GM12878 (cell line): ENCODE measurements at regions not wholly inside any gene's neighbourhood (a gene's known extent, or its start where the extent isn't known, plus 50 kb on each side); places are given as distances from the start of the nearest gene placed in this dataset.

Experiments used
- ATAC-seq: fragments of 200-7000 bp; cut with Tn5 transposase; 3 replicates; pipeline ENCODE4 v1.9.1; 2020; ENCODE audit warnings: mild to moderate bottlenecking, moderate library complexity
- BruUV-seq: library from RNA; stranded (reverse); fragments of 400-500 nt; replicated peaks from 2 replicates; lab custom pipeline; 2021; lab: Mats Ljungman, UMichigan
- CTCF ChIA-PET: fragments of 300-600 bp; sonication (Branson Sonifier 250); formaldehyde crosslinking; extraction: SDS; loops from one replicate; lab custom pipeline; 2021; ENCODE audit warnings: inconsistent platforms; lab: Yijun Ruan, JAX
- POLR2A ChIA-PET: fragments of 350-600 bp; formaldehyde crosslinking; extraction: SDS; loops from one replicate; lab custom pipeline; 2021; ENCODE audit warnings: inconsistent platforms; lab: Charles Lee
- RAD21 ChIA-PET: fragments of 300-600 bp; sonication (Branson Sonifier 250); formaldehyde crosslinking; loops from one replicate; lab custom pipeline; 2023; ENCODE audit warnings: antibody characterized with exemption; ENCODE audit not compliant: unreplicated experiment; lab: Charles Lee
- SMC1A ChIA-PET: fragments of 300-600 bp; sonication (Branson Sonifier 250); formaldehyde crosslinking; loops from one replicate; lab custom pipeline; 2023; ENCODE audit not compliant: unreplicated experiment, uncharacterized antibody; lab: Charles Lee
- DNase-seq: peaks from one replicate; pipeline ENCODE4 v3.0.0-alpha.2; 2011; ENCODE audit warnings: low read depth, low spot score
- FAIRE-seq: peaks from 3 replicates; lab custom pipeline; 2011; peaks lifted over from hg19 to GRCh38; lab: Jason Lieb, UNC
- H2AFZ ChIP-seq: 2 replicates; pipeline ENCODE4 v1.6.0; 2011; ENCODE audit warnings: low read depth, low read length, control low read depth; ENCODE audit not compliant: control insufficient read depth
- H3K27ac ChIP-seq: 2 replicates; pipeline ENCODE4 v1.5.1; 2011; ENCODE audit warnings: control low read depth; ENCODE audit not compliant: control insufficient read depth, insufficient read depth
- H3K27me3 ChIP-seq, 2 experiments: replicated peaks in 1 of 2; 2 replicates each; pipeline versions ENCODE4 v1.6.0 to v1.6.1; 2011; ENCODE audit warnings: low read length in 1 of 2; ENCODE audit not compliant: control insufficient read depth in 2 of 2, insufficient read depth in 2 of 2
- H3K36me3 ChIP-seq, 2 experiments: 2 replicates each; pipeline ENCODE4 v1.5.1; 2011; ENCODE audit warnings: low read length in 1 of 2; ENCODE audit not compliant: control insufficient read depth in 2 of 2, insufficient read depth in 2 of 2
- H3K4me1 ChIP-seq: 2 replicates; pipeline ENCODE4 v1.6.1; 2011; ENCODE audit warnings: mild to moderate bottlenecking, low read length, moderate library complexity, mixed read lengths; ENCODE audit not compliant: control insufficient read depth, insufficient read depth
- H3K4me2 ChIP-seq: 2 replicates; pipeline ENCODE4 v1.6.0; 2011; ENCODE audit warnings: control low read depth; ENCODE audit not compliant: control insufficient read depth, insufficient read depth
- H3K4me3 ChIP-seq: fragments of 200-600 bp; sonication (generic); 2 replicates; pipeline ENCODE4 v1.5.1; 2016
- H3K79me2 ChIP-seq: 2 replicates; pipeline ENCODE4 v1.6.0; 2011; ENCODE audit warnings: low read length; ENCODE audit not compliant: control insufficient read depth, insufficient read depth
- H3K9ac ChIP-seq: 2 replicates; pipeline ENCODE4 v1.8.0; 2011; ENCODE audit warnings: low read length, control low read depth, mixed read lengths; ENCODE audit not compliant: control insufficient read depth, insufficient read depth
- H3K9me3 ChIP-seq: replicated peaks from 3 replicates; pipeline ENCODE4 v1.5.1; 2011; ENCODE audit warnings: mild to moderate bottlenecking, low read length; ENCODE audit not compliant: control insufficient read depth, insufficient read depth
- H4K20me1 ChIP-seq: 2 replicates; pipeline ENCODE4 v1.6.0; 2011; ENCODE audit not compliant: control insufficient read depth, insufficient read depth
- EP300 ChIP-seq, 2 experiments: fragments of 150-350 bp in 1 of 2; IDR thresholded peaks; 2 replicates each; pipeline ENCODE4 v1.6.1; 2011 to 2012; ENCODE audit warnings: low read depth in 2 of 2, low read length in 2 of 2, borderline replicate concordance in 1 of 2, improper control_type of control experiment in 1 of 2, inconsistent platforms in 1 of 2; ENCODE audit not compliant: control insufficient read depth in 1 of 2
- EZH2 ChIP-seq: IDR thresholded peaks from 2 replicates; pipeline ENCODE4 v1.6.1; 2012; ENCODE audit warnings: low read depth, mild to moderate bottlenecking, control low read depth, inconsistent platforms, low read length, borderline replicate concordance; ENCODE audit not compliant: control insufficient read depth
- MLLT1 ChIP-seq: fragments of 450-650 bp; IDR thresholded peaks from 2 replicates; pipeline ENCODE4 v1.6.1; 2016; ENCODE audit warnings: mild to moderate bottlenecking
- MYB ChIP-seq: fragments of 150-350 bp; IDR thresholded peaks from 2 replicates; pipeline ENCODE4 v1.6.1; 2014; ENCODE audit warnings: mild to moderate bottlenecking, low read depth, low read length, borderline replicate concordance
- SMC3 ChIP-seq: IDR thresholded peaks from 2 replicates; pipeline ENCODE4 v1.6.1; 2011; ENCODE audit warnings: low read length, improper control_type of control experiment, borderline replicate concordance
- WGBS: methylation state at CpG from one replicate; pipeline ENCODE4 v1.1.6; 2016; ENCODE audit warnings: low lambda C conversion rate; ENCODE audit not compliant: insufficient replicate concordance, insufficient coverage; ENCODE audit errors: missing lambda C conversion rate; 5-methylcytosine and 5-hydroxymethylcytosine counted together
- in situ Hi-C: fragments of 300-500 bp; cut with MboI; formaldehyde crosslinking; loops from 9 replicates; pipeline ENCODE4 v1.14.3; 2018; ENCODE audit warnings: mixed read lengths
- intact Hi-C: fragments of 100-400 bp; cut with micrococcal nuclease; formaldehyde crosslinking; loops from one replicate; pipeline ENCODE4 v1.14.2; 2022; ENCODE audit not compliant: unreplicated experiment
- TF ChIP-seq, protein P1 (sequence below): fragments of 450-650 bp; conservative IDR thresholded peaks from 2 replicates; pipeline ENCODE4 v1.6.1; 2017; ENCODE audit warnings: mild to moderate bottlenecking, moderate library complexity

GRCh38 chr10:85311613-85312337 lies 983.4 kb downstream of the CCSER2 start (continued):
- TF ChIP-seq, protein P1, sequence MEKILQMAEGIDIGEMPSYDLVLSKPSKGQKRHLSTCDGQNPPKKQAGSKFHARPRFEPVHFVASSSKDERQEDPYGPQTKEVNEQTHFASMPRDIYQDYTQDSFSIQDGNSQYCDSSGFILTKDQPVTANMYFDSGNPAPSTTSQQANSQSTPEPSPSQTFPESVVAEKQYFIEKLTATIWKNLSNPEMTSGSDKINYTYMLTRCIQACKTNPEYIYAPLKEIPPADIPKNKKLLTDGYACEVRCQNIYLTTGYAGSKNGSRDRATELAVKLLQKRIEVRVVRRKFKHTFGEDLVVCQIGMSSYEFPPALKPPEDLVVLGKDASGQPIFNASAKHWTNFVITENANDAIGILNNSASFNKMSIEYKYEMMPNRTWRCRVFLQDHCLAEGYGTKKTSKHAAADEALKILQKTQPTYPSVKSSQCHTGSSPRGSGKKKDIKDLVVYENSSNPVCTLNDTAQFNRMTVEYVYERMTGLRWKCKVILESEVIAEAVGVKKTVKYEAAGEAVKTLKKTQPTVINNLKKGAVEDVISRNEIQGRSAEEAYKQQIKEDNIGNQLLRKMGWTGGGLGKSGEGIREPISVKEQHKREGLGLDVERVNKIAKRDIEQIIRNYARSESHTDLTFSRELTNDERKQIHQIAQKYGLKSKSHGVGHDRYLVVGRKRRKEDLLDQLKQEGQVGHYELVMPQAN, result no peak

GRCh38 chr10:85315657-85316056 lies 987.3 kb downstream of the CCSER2 start:
- Histone ChIP-seq H3K27ac (no peak overlapping the region), H3K4me1 (no peaks in the 10 kb centered on the region), H3K9ac (no peak overlapping the region)
- ChIA-PET POLR2A (no interaction called here), CTCF (no interaction called here)
- no peak for TF ChIP-seq MYB
- TF ChIP-seq EZH2, result no peak
- no peak for TF ChIP-seq MLLT1
- no peak for TF ChIP-seq SMC3
- no peak for TF ChIP-seq EP300 (IDR thresholded peaks at IDR 0.05; ENCODE audit: borderline replicate concordance in 1 of 2, control insufficient read depth in 1 of 2, low read depth in 2 of 2, low read length in 2 of 2)
- TF ChIP-seq, all 136 proteins: peak for 0
- ATAC-seq, result no peak
- ChIA-PET SMC1A (interaction anchor here (0.9 kb wide), 1 partner anchor 11 kb away, joined by 3 read pairs; no protein-coding TSS in a partner anchor), RAD21 (no interaction called here)
- no peak overlapping the region for H3K4me3 ChIP-seq
- no peaks in the 10 kb centered on the region for H3K79me2 ChIP-seq
- H4K20me1 ChIP-seq, result no peaks in the 10 kb centered on the region
- H2AFZ ChIP-seq, result no peak overlapping the region
- no TSS peak for BruUV-seq
- no peaks in the 10 kb centered on the region for H3K36me3 ChIP-seq
- no peaks in the 10 kb centered on the region for H3K27me3 ChIP-seq
- H3K4me2 ChIP-seq, result no peak overlapping the region
- no peak for DNase-seq
- 24% methylated on average over 4 of the region's 4 CpGs for WGBS
- H3K9me3 ChIP-seq, result no peaks in the 10 kb centered on the region
- FAIRE-seq, result no peak
- in situ Hi-C loops, result no loop called here
- intact Hi-C loops, result no loop called here
